22Rv1 (cell line): ENCODE measurements at regions not wholly inside any gene's neighbourhood (a gene's known extent, or its start where the extent isn't known, plus 50 kb on each side); places are given as distances from the start of the nearest gene placed in this dataset.

ENCODE experiments used
- H3K27ac ChIP-seq: fragments of 450-650 bp; 2 replicates; pipeline ENCODE4 v1.5.1; 2017
- ZFX ChIP-seq: fragments of 450-650 bp; IDR thresholded peaks from 2 replicates; pipeline ENCODE4 v1.6.1; 2017; ENCODE audit warnings: antibody characterized with exemption, borderline replicate concordance
- TF ChIP-seq, protein P1 (sequence below): fragments of 450-650 bp; IDR thresholded peaks from 2 replicates; pipeline ENCODE4 v1.5.1; 2017; ENCODE audit warnings: mild to moderate bottlenecking

- H3K27ac ChIP-seq, result no peak overlapping the region
- no peak for TF ChIP-seq ZFX
- TF ChIP-seq, protein P1, sequence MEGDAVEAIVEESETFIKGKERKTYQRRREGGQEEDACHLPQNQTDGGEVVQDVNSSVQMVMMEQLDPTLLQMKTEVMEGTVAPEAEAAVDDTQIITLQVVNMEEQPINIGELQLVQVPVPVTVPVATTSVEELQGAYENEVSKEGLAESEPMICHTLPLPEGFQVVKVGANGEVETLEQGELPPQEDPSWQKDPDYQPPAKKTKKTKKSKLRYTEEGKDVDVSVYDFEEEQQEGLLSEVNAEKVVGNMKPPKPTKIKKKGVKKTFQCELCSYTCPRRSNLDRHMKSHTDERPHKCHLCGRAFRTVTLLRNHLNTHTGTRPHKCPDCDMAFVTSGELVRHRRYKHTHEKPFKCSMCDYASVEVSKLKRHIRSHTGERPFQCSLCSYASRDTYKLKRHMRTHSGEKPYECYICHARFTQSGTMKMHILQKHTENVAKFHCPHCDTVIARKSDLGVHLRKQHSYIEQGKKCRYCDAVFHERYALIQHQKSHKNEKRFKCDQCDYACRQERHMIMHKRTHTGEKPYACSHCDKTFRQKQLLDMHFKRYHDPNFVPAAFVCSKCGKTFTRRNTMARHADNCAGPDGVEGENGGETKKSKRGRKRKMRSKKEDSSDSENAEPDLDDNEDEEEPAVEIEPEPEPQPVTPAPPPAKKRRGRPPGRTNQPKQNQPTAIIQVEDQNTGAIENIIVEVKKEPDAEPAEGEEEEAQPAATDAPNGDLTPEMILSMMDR, result no peak
Measured at GRCh38 chr1:4424766-4425165, 229.6 kb upstream of the AJAP1 start.

- TF ChIP-seq, protein P1, result no peak
- no peak for TF ChIP-seq ZFX
- no peak overlapping the region for H3K27ac ChIP-seq
Measured at GRCh38 chr1:4425892-4426291, 228.5 kb upstream of the AJAP1 start.

DNA sequence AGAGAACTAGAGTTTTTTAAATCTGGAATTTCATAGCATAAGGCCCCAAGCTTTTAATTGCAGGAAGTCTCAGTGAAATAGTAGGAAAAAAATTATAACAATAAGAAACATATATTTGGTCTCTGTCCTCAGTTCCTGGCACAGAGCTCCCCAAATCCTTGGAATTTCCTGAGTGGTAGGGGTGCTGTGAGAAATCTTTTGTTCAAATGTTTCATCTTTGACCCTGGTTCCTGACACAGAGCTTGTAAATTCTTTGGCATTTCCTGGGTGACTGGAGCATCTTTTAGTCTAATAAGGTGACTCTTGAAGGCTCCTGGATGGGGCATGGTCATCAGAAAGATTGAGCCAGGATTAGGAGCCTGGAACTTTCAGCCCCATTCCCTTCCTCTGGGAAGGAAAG lies 225.7 kb upstream of the AJAP1 start:
- no peak overlapping the region for H3K27ac ChIP-seq
- TF ChIP-seq, protein P1, result no peak
- TF ChIP-seq ZFX, result no peak

- H3K27ac ChIP-seq, result no peak overlapping the region
Measured at GRCh38 chr1:4430406-4431365, 223.7 kb upstream of the AJAP1 start.

GRCh38 chr1:4431491-4431890 lies 222.9 kb upstream of the AJAP1 start:
- TF ChIP-seq ZFX, result no peak
- TF ChIP-seq, protein P1, result no peak
- no peak overlapping the region for H3K27ac ChIP-seq

More at GRCh38 chr1:4430406-4431365, 223.7 kb upstream of the AJAP1 start:
- TF ChIP-seq, protein P1, result no peak
- no peak for TF ChIP-seq ZFX

- H3K27ac ChIP-seq, result no peak overlapping the region
- TF ChIP-seq, protein P1, result no peak
- TF ChIP-seq ZFX, result no peak
Measured at GRCh38 chr1:4433075-4433474, 221.3 kb upstream of the AJAP1 start.

- no peak overlapping the region for H3K27ac ChIP-seq
- TF ChIP-seq, protein P1, result no peak
- no peak for TF ChIP-seq ZFX
Measured at GRCh38 chr1:4444086-4444485, 210.3 kb upstream of the AJAP1 start.
